ENCODE measurements at regions not wholly inside any gene's neighbourhood (a gene's known extent, or its start where the extent isn't known, plus 50 kb on each side); places are given as distances from the start of the nearest gene placed in this dataset.

- CTCF ChIA-PET = interaction anchor here (1.1 kb wide), 3 partner anchors 9 to 50 kb away, joined by 3 to 4 read pairs (median 4); no protein-coding TSS in a partner anchor
- POLR2A ChIA-PET = no interaction called here
- no peak for TF ChIP-seq CTCF (IDR thresholded peaks at IDR 0.05; ENCODE audit: control extremely low read depth, extremely low read depth, low read depth, missing control alignments)
- DNase-seq (ENCODE audit: extremely low spot score) = no peak
Measured at GRCh38 chr3:64806668-64807605, 119.1 kb upstream of the ADAMTS9 start.

GRCh38 chr3:64805978-64806377, 118.2 kb upstream of the ADAMTS9 start:
- DNase-seq (ENCODE audit: extremely low spot score) = no peak
- no peak for TF ChIP-seq CTCF (IDR thresholded peaks at IDR 0.05; ENCODE audit: control extremely low read depth, extremely low read depth, low read depth, missing control alignments)
- ChIA-PET POLR2A (no interaction called here), CTCF (no interaction called here)

- no peak for DNase-seq (ENCODE audit: extremely low spot score)
- no peak for TF ChIP-seq CTCF (IDR thresholded peaks at IDR 0.05; ENCODE audit: control extremely low read depth, extremely low read depth, low read depth, missing control alignments)
- ChIA-PET POLR2A (no interaction called here), CTCF (no interaction called here)
Measured at GRCh38 chr3:64805248-64805647, 117.4 kb upstream of the ADAMTS9 start.

GRCh38 chr3:64803469-64803868, 115.7 kb upstream of the ADAMTS9 start:
- CTCF ChIA-PET = interaction anchor here (1.0 kb wide), 1 partner anchor 9 kb away, joined by 3 read pairs; no protein-coding TSS in a partner anchor
- POLR2A ChIA-PET = no interaction called here
- DNase-seq (ENCODE audit: extremely low spot score) = no peak
- TF ChIP-seq CTCF (IDR thresholded peaks at IDR 0.05; ENCODE audit: control extremely low read depth, extremely low read depth, low read depth, missing control alignments) = no peak

- ChIA-PET POLR2A (no interaction called here), CTCF (interaction anchor here (0.9 kb wide), 1 partner anchor 31 kb away, joined by 4 read pairs; no protein-coding TSS in a partner anchor)
- TF ChIP-seq CTCF (IDR thresholded peaks at IDR 0.05; ENCODE audit: control extremely low read depth, extremely low read depth, low read depth, missing control alignments) = no peak
- DNase-seq (ENCODE audit: extremely low spot score) = no peak
Measured at GRCh38 chr3:64802460-64802859, 114.7 kb upstream of the ADAMTS9 start.

- POLR2A ChIA-PET = no interaction called here
Measured at GRCh38 chr3:64801856-64802255, 114.1 kb upstream of the ADAMTS9 start.

More at GRCh38 chr3:64801856-64802255, 114.1 kb upstream of the ADAMTS9 start:
- CTCF ChIA-PET = no interaction called here
- TF ChIP-seq CTCF (IDR thresholded peaks at IDR 0.05; ENCODE audit: control extremely low read depth, extremely low read depth, low read depth, missing control alignments) = no peak
- no peak for DNase-seq (ENCODE audit: extremely low spot score)

Measured in GM10248 (cell line).